HEK293 (cell line): ENCODE measurements at regions not wholly inside any gene's neighbourhood (a gene's known extent, or its start where the extent isn't known, plus 50 kb on each side); places are given as distances from the start of the nearest gene placed in this dataset.

Experiments
- GLI4 ChIP-seq: fragments of 450-650 bp; formaldehyde crosslinking; IDR thresholded peaks from 2 replicates; pipeline ENCODE4 v1.5.1; 2016; ENCODE audit warnings: missing biosample characterization, missing genetic modification characterization
- PATZ1 ChIP-seq: fragments of 450-650 bp; formaldehyde crosslinking; IDR thresholded peaks from 2 replicates; pipeline ENCODE4 v1.5.1; 2016; ENCODE audit warnings: missing biosample characterization, missing genetic modification characterization

- TF ChIP-seq PATZ1 (tag by site-specific recombination) (no peak), GLI4 (no peak)
These were observed 243.4 kb upstream of the PLET1 start for GRCh38 chr11:112504056-112504455.
